ENCODE measurements at regions not wholly inside any gene's neighbourhood (a gene's known extent, or its start where the extent isn't known, plus 50 kb on each side); places are given as distances from the start of the nearest gene placed in this dataset.
"Not testable (repeated sequence)": the region's sequence is repeated elsewhere in the genome, so short reads cannot be mapped to it uniquely, and the experiment has no call there.

GRCh38 chr2:8378016-8378810, 303.6 kb upstream of the ID2 start:
- no peak overlapping the region for H3K4me3 ChIP-seq (ENCODE audit: low read depth, low read length)
- no peak for DNase-seq (ENCODE audit: low read depth)
- TF ChIP-seq CTCF (IDR thresholded peaks at IDR 0.05; ENCODE audit: control insufficient read depth, extremely low read depth, insufficient read depth), result no peak

- no peak for DNase-seq (ENCODE audit: low read depth)
Measured at GRCh38 chr2:8379128-8379527, 302.7 kb upstream of the ID2 start.

GRCh38 chr2:8379549-8379948, 302.3 kb upstream of the ID2 start:
- no peak for TF ChIP-seq CTCF (IDR thresholded peaks at IDR 0.05; ENCODE audit: control insufficient read depth, extremely low read depth, insufficient read depth)
- no peak for DNase-seq (ENCODE audit: low read depth)
- H3K4me3 ChIP-seq (ENCODE audit: low read depth, low read length), result no peak overlapping the region

More at GRCh38 chr2:8379128-8379527, 302.7 kb upstream of the ID2 start:
- TF ChIP-seq CTCF (IDR thresholded peaks at IDR 0.05; ENCODE audit: control insufficient read depth, extremely low read depth, insufficient read depth), result no peak
- H3K4me3 ChIP-seq (ENCODE audit: low read depth, low read length), result no peak overlapping the region

GRCh38 chr2:8380026-8380425, 301.8 kb upstream of the ID2 start:
- no peak for TF ChIP-seq CTCF (IDR thresholded peaks at IDR 0.05; ENCODE audit: control insufficient read depth, extremely low read depth, insufficient read depth)
- no peak for DNase-seq (ENCODE audit: low read depth)

GRCh38 chr2:8380566-8380965, 301.3 kb upstream of the ID2 start:
- no peak for TF ChIP-seq CTCF (IDR thresholded peaks at IDR 0.05; ENCODE audit: control insufficient read depth, extremely low read depth, insufficient read depth)
- H3K4me3 ChIP-seq (ENCODE audit: low read depth, low read length), result no peak overlapping the region
- DNase-seq (ENCODE audit: low read depth), result no peak

More at GRCh38 chr2:8380026-8380425, 301.8 kb upstream of the ID2 start:
- H3K4me3 ChIP-seq (ENCODE audit: low read depth, low read length), result no peak overlapping the region

- no peak for DNase-seq (ENCODE audit: low read depth)
- no peak overlapping the region for H3K4me3 ChIP-seq (ENCODE audit: low read depth, low read length)
- TF ChIP-seq CTCF (IDR thresholded peaks at IDR 0.05; ENCODE audit: control insufficient read depth, extremely low read depth, insufficient read depth), result no peak
Measured at GRCh38 chr2:8382485-8382884, 299.4 kb upstream of the ID2 start.

GRCh38 chr2:8386748-8387147, 295.1 kb upstream of the ID2 start:
- not testable (repeated sequence) for DNase-seq (ENCODE audit: low read depth); H3K4me3 ChIP-seq (ENCODE audit: low read depth, low read length)
